GM12865 (cell line): ENCODE measurements at regions not wholly inside any gene's neighbourhood (a gene's known extent, or its start where the extent isn't known, plus 50 kb on each side); places are given as distances from the start of the nearest gene placed in this dataset.

Source experiments
- DNase-seq: peaks from one replicate; pipeline ENCODE4 v3.0.0; 2010; ENCODE audit warnings: low read depth
- H3K4me3 ChIP-seq: 2 replicates; pipeline ENCODE4 v1.5.1; 2011; ENCODE audit warnings: mild to moderate bottlenecking, low read depth, low read length, control low read depth
- CTCF ChIP-seq: IDR thresholded peaks from 2 replicates; pipeline ENCODE4 v1.5.1; 2011; ENCODE audit warnings: low read length, control low read depth, low read depth, inconsistent platforms; ENCODE audit not compliant: insufficient read depth; ENCODE audit errors: missing control alignments

- TF ChIP-seq CTCF: no peak
- H3K4me3 ChIP-seq: no peak overlapping the region
- no peak for DNase-seq
These were observed 369.4 kb downstream of the INHBA start for GRCh38 chr7:41333511-41333910.

GRCh38 chr7:41331194-41331593, 371.7 kb downstream of the INHBA start:
- H3K4me3 ChIP-seq: no peak overlapping the region
- DNase-seq: no peak
- no peak for TF ChIP-seq CTCF

GRCh38 chr7:41328544-41328943, 374.3 kb downstream of the INHBA start:
- no peak for TF ChIP-seq CTCF
- DNase-seq: no peak
- no peak overlapping the region for H3K4me3 ChIP-seq

- H3K4me3 ChIP-seq: no peak overlapping the region
- DNase-seq: no peak
- TF ChIP-seq CTCF: no peak
These were observed 374.8 kb downstream of the INHBA start for GRCh38 chr7:41328131-41328530.

- no peak for TF ChIP-seq CTCF
- DNase-seq: no peak
- no peak overlapping the region for H3K4me3 ChIP-seq
These were observed 376.3 kb downstream of the INHBA start for GRCh38 chr7:41326616-41327015.

- no peak for DNase-seq
- TF ChIP-seq CTCF: no peak
These were observed 379.1 kb downstream of the INHBA start for GRCh38 chr7:41323806-41324205.

GRCh38 chr7:41319581-41319980, 383.3 kb downstream of the INHBA start:
- no peak for TF ChIP-seq CTCF
- DNase-seq: no peak
- no peak overlapping the region for H3K4me3 ChIP-seq

More at GRCh38 chr7:41323806-41324205, 379.1 kb downstream of the INHBA start:
- H3K4me3 ChIP-seq: no peak overlapping the region
